Activated T-helper 17 cell treated with anti-CD3 and anti-CD28 coated beads, Interleukin-2, amount 50 U/mL, for 72 hours (primary cell): ENCODE measurements at regions not wholly inside any gene's neighbourhood (a gene's known extent, or its start where the extent isn't known, plus 50 kb on each side); places are given as distances from the start of the nearest gene placed in this dataset.

Source experiments
- ATAC-seq: fragments of 150-1000 bp; cut with Tn5 transposase; replicated peaks from 2 replicates; pipeline ENCODE4 v1.10.0; 2021; ENCODE audit warnings: mild to moderate bottlenecking, moderate library complexity
- H3K27ac Mint-ChIP-seq: one replicate; pipeline ENCODE4 v1.8.0; 2022; ENCODE audit warnings: mixed read lengths
- H3K27me3 Mint-ChIP-seq: one replicate; pipeline ENCODE4 v1.8.0; 2022; ENCODE audit warnings: mixed read lengths
- H3K36me3 Mint-ChIP-seq: one replicate; pipeline ENCODE4 v1.8.0; 2022; ENCODE audit warnings: low read depth, mild to moderate bottlenecking, mixed read lengths
- H3K4me1 Mint-ChIP-seq: one replicate; pipeline ENCODE4 v1.8.0; 2022; ENCODE audit warnings: mixed read lengths
- H3K4me3 Mint-ChIP-seq: one replicate; pipeline ENCODE4 v1.8.0; 2022; ENCODE audit warnings: mild to moderate bottlenecking, mixed read lengths
- H3K9me3 Mint-ChIP-seq: one replicate; pipeline ENCODE4 v1.8.0; 2022; ENCODE audit warnings: mixed read lengths

DNA sequence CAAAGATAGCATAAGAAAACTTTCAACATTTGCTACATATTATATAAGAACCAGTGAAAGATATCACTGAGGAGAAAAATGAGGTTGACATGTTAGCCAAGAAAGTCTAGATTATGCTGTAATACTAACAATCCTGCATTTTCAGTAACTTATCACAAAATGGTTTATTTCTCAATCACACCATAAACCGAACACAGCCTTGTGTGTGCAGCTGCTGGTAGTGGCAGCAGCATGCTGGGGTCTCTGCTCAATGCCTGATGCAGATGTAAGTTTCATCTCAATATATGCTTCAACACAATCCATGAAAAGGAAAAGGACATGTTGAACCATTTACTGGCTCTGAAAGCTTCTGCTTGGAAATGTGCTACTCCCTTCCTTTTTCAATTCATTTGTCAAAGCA is 376.3 kb downstream of the GPD2 start:
- H3K4me1 Mint-ChIP-seq = no peaks in the 10 kb centered on the region
- no peaks in the 10 kb centered on the region for H3K27me3 Mint-ChIP-seq
- no peak for ATAC-seq
- no peaks in the 10 kb centered on the region for H3K36me3 Mint-ChIP-seq
- H3K9me3 Mint-ChIP-seq = no peaks in the 10 kb centered on the region
- no peak overlapping the region for H3K4me3 Mint-ChIP-seq
- no peak overlapping the region for H3K27ac Mint-ChIP-seq

DNA sequence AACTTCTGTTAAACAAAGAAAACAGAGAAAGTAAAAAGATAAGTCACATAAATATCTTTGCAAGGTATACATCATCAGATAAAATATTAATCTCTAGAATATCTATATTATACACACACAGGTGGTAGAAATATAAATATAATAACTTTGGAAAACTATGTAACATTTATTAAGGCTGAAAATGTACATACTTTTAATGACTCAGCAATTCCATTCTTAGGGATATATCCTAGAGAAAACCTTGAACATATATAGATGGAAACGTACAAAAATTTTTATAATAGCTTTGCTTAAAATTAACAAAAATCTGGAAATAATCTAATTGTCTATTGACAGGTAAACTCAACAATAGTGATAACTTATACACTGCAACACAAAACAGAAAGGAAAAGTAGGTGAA is 381.3 kb downstream of the GPD2 start:
- ATAC-seq = no peak
- no peaks in the 10 kb centered on the region for H3K36me3 Mint-ChIP-seq
- no peaks in the 10 kb centered on the region for H3K4me1 Mint-ChIP-seq

DNA sequence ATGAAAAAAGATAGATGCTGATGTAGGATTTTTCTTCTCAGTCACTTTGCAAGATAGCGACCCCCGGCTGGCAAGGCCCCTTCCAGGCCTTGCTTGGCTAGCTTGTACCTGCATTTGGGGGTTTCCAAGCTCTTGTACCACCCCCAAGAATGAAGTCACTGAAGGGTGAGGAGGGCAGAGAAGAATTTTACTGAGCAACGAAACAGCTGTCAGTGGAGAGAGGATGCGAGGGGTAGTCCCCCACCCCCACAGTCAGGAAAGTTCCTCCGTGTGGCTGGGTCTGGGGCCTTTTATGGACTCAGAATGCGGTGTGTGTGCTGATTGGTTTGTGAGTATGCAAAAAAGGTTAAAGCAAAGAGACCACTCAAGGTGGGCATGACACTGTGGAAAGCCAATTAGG is 382.0 kb downstream of the GPD2 start:
- peaks cover 4% of the 10 kb centered on the region for H3K27me3 Mint-ChIP-seq
- no peaks in the 10 kb centered on the region for H3K9me3 Mint-ChIP-seq
- H3K4me3 Mint-ChIP-seq = peak overlapping the region; percentile 38
- no peaks in the 10 kb centered on the region for H3K4me1 Mint-ChIP-seq
- ATAC-seq = peak; percentile 31
- no peaks in the 10 kb centered on the region for H3K36me3 Mint-ChIP-seq
- H3K27ac Mint-ChIP-seq = no peak overlapping the region

More for the DNA sequence above, 381.3 kb downstream of the GPD2 start:
- no peak overlapping the region for H3K4me3 Mint-ChIP-seq
- H3K27ac Mint-ChIP-seq = no peak overlapping the region
- H3K27me3 Mint-ChIP-seq = no peaks in the 10 kb centered on the region
- H3K9me3 Mint-ChIP-seq = no peaks in the 10 kb centered on the region

DNA sequence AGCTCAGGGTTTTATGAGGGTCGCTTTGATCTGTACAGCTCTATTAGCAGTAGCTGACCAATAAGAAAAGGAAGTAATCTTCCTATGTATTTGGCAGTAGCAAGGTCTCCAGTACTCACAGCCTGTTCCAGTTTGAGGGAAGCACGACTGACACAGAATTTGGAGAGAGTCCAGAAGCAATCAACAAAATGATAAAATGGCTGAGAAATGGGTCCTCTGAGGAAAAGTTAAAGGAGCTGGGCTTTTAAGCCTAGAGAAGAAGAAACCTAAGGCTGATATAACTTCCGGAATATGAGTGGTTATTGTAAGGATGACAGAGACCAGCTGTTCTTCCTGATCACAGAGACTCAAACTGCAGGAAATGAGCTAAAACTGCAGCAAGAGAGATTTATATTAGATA is 382.8 kb downstream of the GPD2 start:
- Mint-ChIP-seq H3K4me3 (no peak overlapping the region), H3K27ac (no peak overlapping the region), H3K4me1 (no peaks in the 10 kb centered on the region), H3K9me3 (no peaks in the 10 kb centered on the region), H3K27me3 (peaks cover 4% of the 10 kb centered on the region), H3K36me3 (no peaks in the 10 kb centered on the region)
- ATAC-seq = no peak

DNA sequence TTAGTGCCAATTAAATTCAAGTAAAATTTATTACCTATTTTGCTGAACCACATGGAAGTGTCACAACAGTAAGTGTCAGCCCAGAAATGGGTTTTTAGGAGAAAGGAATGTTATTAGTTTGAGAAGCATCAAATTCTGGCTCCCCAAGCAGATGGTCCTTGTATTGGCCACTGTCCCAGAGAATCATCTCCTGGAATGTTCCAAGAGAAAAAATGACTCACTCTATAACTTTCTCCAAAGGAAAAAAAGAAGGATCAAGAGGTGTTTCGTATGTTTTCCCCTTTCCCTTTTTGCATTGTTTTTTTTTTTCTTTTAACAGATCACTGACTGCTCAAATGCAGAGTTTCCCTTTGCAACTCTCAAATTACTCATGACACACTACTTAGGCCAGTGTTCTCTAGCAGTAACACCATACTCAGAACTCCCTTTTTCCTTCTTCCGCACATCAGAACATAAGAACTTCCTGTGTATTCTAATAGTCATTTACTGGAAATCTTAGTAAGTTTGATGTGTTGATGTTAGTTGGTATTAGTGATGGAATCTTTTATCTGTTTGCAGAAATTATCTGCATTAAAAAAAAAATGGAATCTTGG is 390.3 kb downstream of the GPD2 start:
- ATAC-seq = no peak
- no peaks in the 10 kb centered on the region for H3K36me3 Mint-ChIP-seq
- no peak overlapping the region for H3K27ac Mint-ChIP-seq
- no peak overlapping the region for H3K4me3 Mint-ChIP-seq
- peaks cover 13% of the 10 kb centered on the region for H3K9me3 Mint-ChIP-seq
- peaks cover 4% of the 10 kb centered on the region for H3K27me3 Mint-ChIP-seq
- H3K4me1 Mint-ChIP-seq = no peaks in the 10 kb centered on the region

DNA sequence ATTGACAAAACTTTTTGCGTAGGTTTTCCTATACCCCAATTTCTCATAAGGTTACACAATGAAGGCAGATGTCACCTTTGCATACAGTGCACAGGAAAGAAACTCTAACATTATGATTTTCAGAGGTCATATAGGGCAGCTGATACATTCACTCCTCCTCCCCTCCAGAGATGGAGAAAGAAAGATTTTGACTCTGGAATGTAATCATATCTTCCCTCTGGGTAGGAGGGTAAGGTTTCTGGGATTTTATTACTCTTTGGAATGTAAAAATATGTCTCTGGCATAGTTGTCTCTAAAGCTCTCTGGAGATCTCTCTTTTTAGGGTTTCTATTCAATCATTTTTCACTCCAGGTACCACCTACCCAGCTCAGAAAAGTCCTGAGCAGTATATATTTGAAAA is 398.3 kb downstream of the GPD2 start:
- Mint-ChIP-seq H3K9me3 (no peaks in the 10 kb centered on the region), H3K4me1 (no peaks in the 10 kb centered on the region), H3K27me3 (peaks cover 10% of the 10 kb centered on the region), H3K27ac (no peak overlapping the region), H3K36me3 (no peaks in the 10 kb centered on the region), H3K4me3 (no peak overlapping the region)
- no peak for ATAC-seq

DNA sequence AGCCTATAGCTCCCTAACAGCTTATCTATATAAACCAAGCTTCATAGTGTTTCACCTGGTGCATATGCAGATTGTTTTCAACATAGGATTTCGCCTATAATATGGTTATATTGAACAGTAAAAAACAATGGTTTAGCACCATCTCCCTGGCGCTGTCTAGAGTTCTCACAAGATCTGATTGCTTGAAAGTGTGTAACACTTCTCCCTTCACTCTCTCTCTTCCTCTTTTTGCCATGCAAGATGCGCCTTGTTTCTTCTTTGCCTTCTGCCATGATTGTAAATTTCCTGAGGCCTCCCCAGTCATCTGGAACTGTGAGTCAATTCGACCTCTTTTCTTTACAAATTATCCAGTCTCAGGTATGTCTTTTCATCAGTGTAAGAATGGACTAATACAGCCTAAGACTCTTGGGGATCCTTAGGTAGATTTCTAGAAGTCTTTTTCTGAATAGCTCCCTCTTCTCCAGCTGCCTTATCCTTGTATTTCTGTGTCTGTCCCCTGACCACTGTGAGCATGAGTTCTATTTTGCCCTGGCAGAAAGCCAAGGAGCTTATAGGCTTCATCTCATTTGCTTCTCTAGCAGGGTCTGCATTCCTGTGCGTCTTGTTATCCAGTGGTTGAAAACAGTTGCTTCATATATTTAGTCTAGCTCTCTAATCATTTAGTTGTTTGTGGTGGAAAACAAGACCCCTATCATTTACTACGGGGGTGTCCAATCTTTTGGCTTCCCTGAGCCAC is 401.6 kb downstream of the GPD2 start:
- ATAC-seq = no peak
- Mint-ChIP-seq H3K27me3 (peaks cover 13% of the 10 kb centered on the region), H3K9me3 (no peaks in the 10 kb centered on the region), H3K4me3 (no peak overlapping the region), H3K4me1 (no peaks in the 10 kb centered on the region), H3K27ac (no peak overlapping the region), H3K36me3 (no peaks in the 10 kb centered on the region)

DNA sequence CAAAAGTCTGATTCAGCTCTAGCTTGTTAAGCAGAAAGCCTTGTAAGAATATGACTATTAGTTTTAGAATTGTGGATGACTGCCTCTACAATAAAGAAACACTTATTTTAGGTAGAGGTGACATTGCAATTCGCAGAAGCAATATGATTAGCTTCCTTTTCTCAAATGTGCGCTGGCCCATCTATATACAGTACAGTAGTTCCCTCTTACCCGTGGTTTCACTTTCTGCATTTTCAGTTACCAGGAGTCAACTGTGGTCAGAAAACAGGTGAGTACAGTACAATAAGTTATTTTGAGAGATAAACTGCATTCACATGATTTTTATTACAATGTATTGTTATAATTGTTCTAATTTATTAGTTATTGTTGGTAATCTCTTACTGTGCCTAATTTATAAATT is 405.1 kb downstream of the GPD2 start:
- H3K27me3 Mint-ChIP-seq = peaks cover 13% of the 10 kb centered on the region
- no peak overlapping the region for H3K27ac Mint-ChIP-seq
- H3K4me1 Mint-ChIP-seq = no peaks in the 10 kb centered on the region
- H3K9me3 Mint-ChIP-seq = no peaks in the 10 kb centered on the region
- no peak for ATAC-seq
- no peaks in the 10 kb centered on the region for H3K36me3 Mint-ChIP-seq
- no peak overlapping the region for H3K4me3 Mint-ChIP-seq

DNA sequence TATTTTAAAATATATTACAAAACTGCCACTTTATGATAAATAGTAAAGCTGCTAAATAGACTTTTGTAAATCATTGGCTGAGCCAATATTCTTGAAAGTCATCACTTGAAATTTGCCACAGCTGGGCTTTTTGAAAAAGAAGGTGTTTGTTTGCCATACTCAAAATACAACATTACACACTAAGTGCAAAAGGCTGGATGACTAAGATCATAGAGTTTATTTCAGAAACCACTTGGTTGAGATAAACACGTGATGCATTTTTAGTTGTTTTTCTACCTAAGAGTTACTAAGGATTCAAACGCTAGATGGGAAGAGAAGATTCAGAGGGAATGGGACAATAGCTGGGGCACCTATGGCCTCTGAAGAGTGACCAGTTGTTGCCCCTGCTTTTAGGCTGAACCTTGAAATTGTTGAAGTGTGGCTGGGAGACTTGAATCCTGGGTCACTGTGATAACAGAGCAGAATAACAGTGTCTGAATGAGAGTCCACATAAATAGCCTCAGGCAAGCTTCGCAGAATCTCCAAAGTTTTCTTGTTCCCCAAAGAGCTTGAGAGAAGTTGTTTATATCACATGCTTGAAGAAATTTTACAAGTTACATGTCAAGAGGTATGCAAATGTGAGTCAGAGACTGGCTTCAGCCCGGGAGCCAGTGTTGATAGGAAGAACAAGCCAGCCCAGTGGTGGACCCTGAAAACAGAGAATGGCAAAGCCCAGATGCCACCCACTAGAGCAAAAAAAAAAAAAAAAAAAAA is 409.8 kb downstream of the GPD2 start:
- Mint-ChIP-seq H3K4me1 (no peaks in the 10 kb centered on the region), H3K27ac (no peak overlapping the region), H3K4me3 (no peak overlapping the region), H3K36me3 (no peaks in the 10 kb centered on the region), H3K27me3 (no peaks in the 10 kb centered on the region), H3K9me3 (no peaks in the 10 kb centered on the region)
- ATAC-seq = no peak

DNA sequence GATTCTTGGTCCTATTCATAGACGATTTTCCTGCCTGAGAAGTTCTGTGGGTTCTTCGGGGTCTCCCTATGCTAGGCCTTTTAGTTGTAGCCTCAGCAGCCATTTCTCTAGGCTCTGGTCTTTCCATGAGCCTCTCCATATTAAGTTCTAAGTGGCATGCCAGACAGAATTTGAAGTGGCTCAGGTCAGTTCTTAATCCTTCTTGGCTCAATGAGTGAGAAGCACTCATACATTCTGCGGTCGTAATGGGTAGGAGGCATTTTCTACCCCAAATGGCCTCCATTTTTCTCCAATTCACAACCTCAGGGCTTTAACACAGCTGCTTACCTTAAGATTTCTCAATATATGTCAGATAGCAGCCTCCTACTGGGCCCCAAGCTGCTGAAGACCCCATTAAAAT is 405.3 kb upstream of the GALNT5 start:
- Mint-ChIP-seq H3K27me3 (no peaks in the 10 kb centered on the region), H3K27ac (no peak overlapping the region), H3K4me1 (no peaks in the 10 kb centered on the region), H3K4me3 (no peak overlapping the region), H3K36me3 (no peaks in the 10 kb centered on the region), H3K9me3 (no peaks in the 10 kb centered on the region)
- ATAC-seq = no peak

DNA sequence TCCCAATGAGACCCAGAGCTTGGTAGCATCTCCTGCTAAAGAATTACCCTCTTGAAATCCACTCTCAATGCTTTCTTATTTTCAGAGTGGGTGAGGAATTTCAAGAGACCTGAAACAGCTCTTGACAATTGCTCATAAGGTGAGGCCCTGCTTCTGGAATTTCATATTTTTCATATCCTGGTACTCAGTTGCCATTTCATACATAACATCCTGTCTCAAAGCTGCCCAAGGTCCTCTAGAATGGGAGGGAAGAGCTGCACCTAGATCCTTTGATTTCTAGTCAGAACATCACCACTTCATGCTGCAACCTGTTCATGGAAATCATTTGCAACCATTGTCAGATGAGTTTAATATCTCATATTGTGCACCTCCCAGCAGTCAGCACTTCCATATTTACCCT is 404.8 kb upstream of the GALNT5 start:
- Mint-ChIP-seq H3K27ac (no peak overlapping the region), H3K27me3 (no peaks in the 10 kb centered on the region), H3K4me3 (no peak overlapping the region), H3K9me3 (no peaks in the 10 kb centered on the region), H3K4me1 (no peaks in the 10 kb centered on the region), H3K36me3 (no peaks in the 10 kb centered on the region)
- no peak for ATAC-seq

DNA sequence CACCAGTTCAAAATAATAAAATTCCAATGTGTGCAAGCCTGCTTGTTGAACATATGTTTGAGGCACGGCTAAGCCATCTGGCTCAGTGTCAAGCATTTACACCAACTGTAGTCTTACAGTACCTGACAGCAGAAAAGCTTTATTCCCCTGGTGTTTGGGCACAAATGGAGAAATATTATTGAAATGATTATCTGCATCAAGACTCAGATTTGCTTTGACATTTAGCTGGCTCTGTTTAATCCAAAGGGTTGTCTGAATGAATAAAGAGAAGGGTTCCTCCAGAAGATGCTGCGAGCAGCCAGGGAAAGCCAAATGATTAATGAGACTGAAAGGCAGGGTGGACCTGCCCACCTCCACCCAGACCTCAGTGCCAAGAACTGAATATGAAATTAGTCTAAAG is 393.2 kb upstream of the GALNT5 start:
- H3K4me3 Mint-ChIP-seq = no peak overlapping the region
- H3K4me1 Mint-ChIP-seq = no peaks in the 10 kb centered on the region
- H3K36me3 Mint-ChIP-seq = no peaks in the 10 kb centered on the region
- no peak for ATAC-seq
- no peaks in the 10 kb centered on the region for H3K9me3 Mint-ChIP-seq
- no peak overlapping the region for H3K27ac Mint-ChIP-seq
- peaks cover 15% of the 10 kb centered on the region for H3K27me3 Mint-ChIP-seq

DNA sequence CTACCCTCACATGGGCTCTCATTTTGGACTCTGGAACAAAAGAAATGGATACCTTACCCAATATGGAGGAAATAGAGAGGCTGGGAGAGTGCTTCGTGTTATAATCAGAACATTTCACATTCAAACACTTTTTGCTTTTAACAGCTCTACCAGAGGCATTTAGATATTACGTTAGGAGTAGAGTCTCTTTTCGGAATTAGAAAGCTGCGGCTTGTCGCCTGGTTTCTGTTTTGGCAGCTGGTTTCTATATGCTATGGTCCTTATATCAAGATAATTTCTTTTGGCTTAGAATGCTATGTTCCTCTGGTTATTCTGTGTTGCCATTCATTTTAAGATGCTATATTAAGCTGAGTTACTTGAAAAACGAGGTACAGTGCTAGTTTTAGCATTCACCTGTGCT is 392.8 kb upstream of the GALNT5 start:
- Mint-ChIP-seq H3K4me1 (no peaks in the 10 kb centered on the region), H3K4me3 (no peak overlapping the region), H3K36me3 (no peaks in the 10 kb centered on the region), H3K27ac (no peak overlapping the region), H3K9me3 (no peaks in the 10 kb centered on the region), H3K27me3 (peaks cover 17% of the 10 kb centered on the region)
- ATAC-seq = no peak

DNA sequence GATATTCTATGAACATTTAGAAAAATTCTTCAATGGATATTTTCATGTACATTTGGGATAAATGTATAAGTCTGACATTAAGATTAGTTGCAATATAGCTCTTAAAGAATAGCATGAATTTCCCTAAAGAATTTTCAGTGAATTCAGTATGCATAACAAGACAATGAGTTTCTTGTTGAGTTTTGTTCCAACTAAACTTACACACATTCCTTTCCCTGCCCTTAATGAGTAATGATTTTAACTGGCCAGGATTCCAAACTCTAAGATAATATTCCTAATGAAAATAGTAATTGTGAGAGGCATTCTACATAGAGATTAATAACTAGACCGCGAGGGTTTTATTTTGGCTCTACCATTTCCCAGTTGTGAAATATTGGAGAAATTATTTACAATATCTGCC is 390.3 kb upstream of the GALNT5 start:
- Mint-ChIP-seq H3K36me3 (no peaks in the 10 kb centered on the region), H3K4me1 (no peaks in the 10 kb centered on the region), H3K4me3 (no peak overlapping the region), H3K27ac (no peak overlapping the region), H3K27me3 (peaks cover 16% of the 10 kb centered on the region), H3K9me3 (no peaks in the 10 kb centered on the region)
- no peak for ATAC-seq

DNA sequence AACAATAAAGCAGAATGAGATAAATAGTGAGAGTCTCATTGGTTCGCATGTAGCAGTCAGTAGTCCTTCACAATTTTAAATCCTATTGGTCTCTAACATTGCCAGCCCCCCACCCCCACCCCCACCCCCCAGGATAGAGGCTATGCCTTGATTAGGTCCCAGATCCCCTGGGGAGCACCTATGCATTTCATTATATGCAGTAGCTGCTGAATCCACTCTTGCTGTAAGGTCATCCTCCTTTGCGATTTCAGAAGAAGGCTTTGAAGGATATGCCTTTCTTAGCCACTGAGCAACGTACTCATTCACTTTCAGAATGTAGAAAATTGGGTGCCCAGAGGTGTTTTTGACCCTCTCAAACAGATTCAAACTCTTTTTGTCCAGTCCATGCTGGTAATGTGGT is 382.8 kb upstream of the GALNT5 start:
- no peaks in the 10 kb centered on the region for H3K36me3 Mint-ChIP-seq
- H3K4me1 Mint-ChIP-seq = no peaks in the 10 kb centered on the region
- no peak overlapping the region for H3K27ac Mint-ChIP-seq
- ATAC-seq = no peak
- H3K4me3 Mint-ChIP-seq = no peak overlapping the region
- H3K9me3 Mint-ChIP-seq = peaks cover 4% of the 10 kb centered on the region
- peaks cover 13% of the 10 kb centered on the region for H3K27me3 Mint-ChIP-seq
